ENCODE measurements at regions not wholly inside any gene's neighbourhood (a gene's known extent, or its start where the extent isn't known, plus 50 kb on each side); places are given as distances from the start of the nearest gene placed in this dataset.
"Not testable (repeated sequence)": the region's sequence is repeated elsewhere in the genome, so short reads cannot be mapped to it uniquely, and the experiment has no call there.

GRCh38 chr7:123341102-123341501 is 141.3 kb upstream of the SLC13A1 start:
- WGBS, 2 donors = 71 to 72% methylated on average over 1 of the region's 1 CpG
- TF ChIP-seq, protein P1, sequence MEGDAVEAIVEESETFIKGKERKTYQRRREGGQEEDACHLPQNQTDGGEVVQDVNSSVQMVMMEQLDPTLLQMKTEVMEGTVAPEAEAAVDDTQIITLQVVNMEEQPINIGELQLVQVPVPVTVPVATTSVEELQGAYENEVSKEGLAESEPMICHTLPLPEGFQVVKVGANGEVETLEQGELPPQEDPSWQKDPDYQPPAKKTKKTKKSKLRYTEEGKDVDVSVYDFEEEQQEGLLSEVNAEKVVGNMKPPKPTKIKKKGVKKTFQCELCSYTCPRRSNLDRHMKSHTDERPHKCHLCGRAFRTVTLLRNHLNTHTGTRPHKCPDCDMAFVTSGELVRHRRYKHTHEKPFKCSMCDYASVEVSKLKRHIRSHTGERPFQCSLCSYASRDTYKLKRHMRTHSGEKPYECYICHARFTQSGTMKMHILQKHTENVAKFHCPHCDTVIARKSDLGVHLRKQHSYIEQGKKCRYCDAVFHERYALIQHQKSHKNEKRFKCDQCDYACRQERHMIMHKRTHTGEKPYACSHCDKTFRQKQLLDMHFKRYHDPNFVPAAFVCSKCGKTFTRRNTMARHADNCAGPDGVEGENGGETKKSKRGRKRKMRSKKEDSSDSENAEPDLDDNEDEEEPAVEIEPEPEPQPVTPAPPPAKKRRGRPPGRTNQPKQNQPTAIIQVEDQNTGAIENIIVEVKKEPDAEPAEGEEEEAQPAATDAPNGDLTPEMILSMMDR (IDR thresholded peaks at IDR 0.05) = no peak
- TF ChIP-seq POLR2A (IDR thresholded peaks at IDR 0.05) = no peak
- intact Hi-C loops (cut with DNase I; ENCODE audit: low total_unique reads) = no loop called here
- no peak for DNase-seq (ENCODE audit: low spot score in 2 of 2)
- H3K4me3 ChIP-seq (ENCODE audit: low read depth, poor library complexity, severe bottlenecking) = no peak overlapping the region

DNA sequence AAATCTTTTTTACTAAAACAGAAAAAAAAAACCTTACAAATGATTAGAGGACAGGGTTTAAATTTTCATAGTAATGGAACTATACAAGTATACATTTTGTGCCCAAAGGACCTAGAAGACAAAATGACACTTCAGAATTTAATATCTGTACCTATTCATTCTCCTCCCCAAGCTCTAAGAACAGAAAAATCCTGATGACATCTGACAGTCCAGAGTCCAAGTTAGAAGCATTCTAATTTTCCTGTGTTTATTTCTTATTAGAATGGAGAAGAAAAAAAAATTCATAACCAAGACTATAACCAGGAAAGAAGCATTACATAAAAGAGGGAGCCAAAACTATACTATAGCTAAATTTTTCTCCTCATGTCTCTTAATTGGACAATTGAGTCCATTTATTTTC is 138.9 kb upstream of the SLC13A1 start:
- intact Hi-C loops (cut with DNase I; ENCODE audit: low total_unique reads) = no loop called here
- TF ChIP-seq POLR2A (IDR thresholded peaks at IDR 0.05) = no peak
- TF ChIP-seq, protein P1 (IDR thresholded peaks at IDR 0.05) = no peak
- DNase-seq (ENCODE audit: low spot score in 2 of 2) = no peak
- no peak overlapping the region for H3K4me3 ChIP-seq (ENCODE audit: low read depth, poor library complexity, severe bottlenecking)

GRCh38 chr7:123329988-123330643 is 130.3 kb upstream of the SLC13A1 start:
- no peak for DNase-seq (ENCODE audit: low spot score in 2 of 2)
- 65 to 91% methylated on average over 4 of the region's 4 CpGs for WGBS, 2 donors
- H3K4me3 ChIP-seq (ENCODE audit: low read depth, poor library complexity, severe bottlenecking) = no peak overlapping the region
- intact Hi-C loops (cut with DNase I; ENCODE audit: low total_unique reads) = no loop called here
- TF ChIP-seq, protein P1 (IDR thresholded peaks at IDR 0.05) = no peak
- TF ChIP-seq POLR2A (IDR thresholded peaks at IDR 0.05) = no peak

DNA sequence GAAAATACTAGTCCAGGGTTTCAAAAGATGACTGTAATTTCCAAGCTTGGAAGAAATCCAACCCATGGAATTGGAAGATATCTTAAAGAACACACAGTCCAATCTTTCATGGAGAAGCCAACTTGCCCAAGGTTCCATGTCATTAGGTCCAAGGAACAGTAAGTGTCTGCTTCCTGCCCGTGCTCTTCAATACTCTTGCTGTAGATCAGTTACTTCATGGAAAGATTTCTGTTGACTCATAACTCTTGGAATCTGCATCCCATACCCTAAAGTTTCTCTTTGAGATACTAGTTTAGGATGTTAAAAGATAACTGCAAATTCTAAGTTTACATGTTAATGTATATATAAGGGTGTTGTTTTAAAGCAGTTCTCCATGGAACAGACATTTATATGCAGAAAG is 127.9 kb upstream of the SLC13A1 start:
- WGBS, 2 donors = 86 to 88% methylated on average over 1 of the region's 1 CpG
- H3K4me3 ChIP-seq (ENCODE audit: low read depth, poor library complexity, severe bottlenecking) = no peak overlapping the region
- TF ChIP-seq POLR2A (IDR thresholded peaks at IDR 0.05) = no peak
- TF ChIP-seq, protein P1 (IDR thresholded peaks at IDR 0.05) = no peak
- intact Hi-C loops (cut with DNase I; ENCODE audit: low total_unique reads) = no loop called here
- DNase-seq (ENCODE audit: low spot score in 2 of 2) = no peak

DNA sequence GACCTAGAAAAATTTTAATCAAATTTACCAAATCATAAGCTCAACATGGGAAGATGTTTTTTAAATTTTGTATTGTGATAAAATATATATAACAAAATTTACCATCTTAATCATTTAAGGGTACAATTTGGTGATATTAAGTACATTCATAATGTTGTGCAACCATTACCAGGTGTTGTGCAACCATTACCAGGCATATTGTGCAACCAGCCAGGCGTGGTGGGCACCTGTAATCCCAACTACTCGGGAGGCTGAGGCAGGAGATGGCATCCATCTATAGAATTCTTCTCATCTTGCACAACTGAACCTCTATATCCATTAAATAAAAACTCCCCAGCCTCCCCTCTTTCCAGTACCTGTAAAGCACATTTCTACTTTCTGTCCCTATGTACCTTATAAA is 124.5 kb upstream of the SLC13A1 start:
- intact Hi-C loops (cut with DNase I; ENCODE audit: low total_unique reads) = no loop called here
- TF ChIP-seq POLR2A (IDR thresholded peaks at IDR 0.05) = no peak
- TF ChIP-seq, protein P1 (IDR thresholded peaks at IDR 0.05) = no peak
- no peak for DNase-seq (ENCODE audit: low spot score in 2 of 2)
- 35 to 45% methylated on average over 2 of the region's 2 CpGs for WGBS, 2 donors
- no peak overlapping the region for H3K4me3 ChIP-seq (ENCODE audit: low read depth, poor library complexity, severe bottlenecking)

- no peak for TF ChIP-seq POLR2A (IDR thresholded peaks at IDR 0.05)
- TF ChIP-seq, protein P1 (IDR thresholded peaks at IDR 0.05) = no peak
- no peak for DNase-seq (ENCODE audit: low spot score in 2 of 2)
- no peak overlapping the region for H3K4me3 ChIP-seq (ENCODE audit: low read depth, poor library complexity, severe bottlenecking)
- intact Hi-C loops (cut with DNase I; ENCODE audit: low total_unique reads) = no loop called here
Observed at GRCh38 chr7:123323689-123324088, 123.9 kb upstream of the SLC13A1 start.

- DNase-seq (ENCODE audit: low spot score in 2 of 2); intact Hi-C loops (cut with DNase I; ENCODE audit: low total_unique reads): not testable (repeated sequence)
- 76 to 82% methylated on average over 5 of the region's 5 CpGs for WGBS, 2 donors
Observed at GRCh38 chr7:123321578-123321977, 121.8 kb upstream of the SLC13A1 start.

More at GRCh38 chr7:123321578-123321977, 121.8 kb upstream of the SLC13A1 start:
- H3K4me3 ChIP-seq (ENCODE audit: low read depth, poor library complexity, severe bottlenecking) = not testable (repeated sequence)
